NCI-H446 (cell line): ENCODE measurements at regions not wholly inside any gene's neighbourhood (a gene's known extent, or its start where the extent isn't known, plus 50 kb on each side); places are given as distances from the start of the nearest gene placed in this dataset.
A peak's percentile ranks its signal among the peaks of the same experiment; 100 is the strongest.
"Not testable (repeated sequence)": the region's sequence is repeated elsewhere in the genome, so short reads cannot be mapped to it uniquely, and the experiment has no call there.

Experiments
- DNase-seq, 2 experiments: peaks; one replicate each; lab custom pipeline; 2025; lab: John Stamatoyannopoulos, UW

DNA sequence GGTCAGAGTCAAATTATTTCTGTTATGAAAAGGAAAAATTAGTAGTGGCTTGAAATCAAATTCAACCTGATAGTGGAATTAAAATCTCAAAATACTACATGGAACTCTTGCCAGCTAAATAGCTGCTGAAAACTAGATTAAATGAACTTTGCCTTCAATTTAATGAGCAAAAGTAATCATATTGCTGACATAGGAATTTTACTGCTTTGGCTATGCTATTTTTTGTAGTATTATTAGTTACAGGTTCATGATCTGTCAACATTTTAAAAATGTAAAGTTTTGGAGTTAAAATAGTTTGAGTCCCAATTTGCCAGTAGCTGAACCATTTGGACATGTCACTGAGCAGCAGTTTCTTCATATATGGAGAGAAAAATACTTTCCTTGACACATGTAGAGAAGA, 81.4 kb downstream of the RERGL start:
- DNase-seq: no peak

GRCh38 chr12:17999174-17999801, 90.7 kb downstream of the RERGL start:
- no peak for DNase-seq

- peak; percentile 3 to 60 for DNase-seq
Observed at GRCh38 chr12:17992002-17992656, 97.9 kb downstream of the RERGL start.

DNA sequence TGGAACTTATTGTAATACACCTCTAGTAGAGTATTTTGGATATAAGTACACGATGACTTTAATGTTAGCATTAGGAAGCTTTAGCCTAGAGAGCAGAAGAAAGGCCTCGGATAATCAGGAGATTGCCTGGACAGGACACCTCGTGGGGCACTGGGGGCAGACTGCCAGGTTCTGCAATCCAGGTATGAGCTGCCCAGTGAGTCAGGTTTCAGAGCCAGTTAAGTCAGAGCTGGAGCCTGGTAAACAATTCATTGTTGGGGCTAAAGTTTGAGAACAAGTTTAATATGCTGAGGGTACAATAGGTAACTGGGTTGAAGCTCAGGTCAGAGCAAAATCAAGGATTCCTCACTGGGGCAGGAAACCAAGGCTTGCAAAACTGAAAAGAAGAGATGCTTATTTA, 107.4 kb downstream of the RERGL start:
- DNase-seq: no peak

DNA sequence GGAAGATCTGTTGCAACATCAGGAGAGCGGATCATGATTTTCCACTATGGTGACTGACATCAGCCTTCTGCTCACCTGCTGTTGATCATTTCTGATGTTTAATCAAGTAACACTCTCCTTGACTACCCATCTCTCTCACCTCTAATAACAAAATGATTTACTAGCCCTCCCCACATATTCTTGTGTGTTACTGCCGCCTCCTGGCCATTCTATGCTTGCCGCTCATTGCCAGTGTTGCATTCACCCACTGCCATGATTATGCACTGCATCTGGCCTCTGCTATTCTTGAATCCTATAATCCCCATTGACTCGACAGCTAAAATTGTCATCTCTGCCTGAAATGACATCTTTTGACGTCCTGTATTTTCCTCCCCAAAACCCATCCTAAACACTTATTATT, 113.8 kb downstream of the RERGL start:
- no peak for DNase-seq

- no peak for DNase-seq
Observed at GRCh38 chr12:17975763-17976162, 114.2 kb downstream of the RERGL start.

- DNase-seq: no peak
Observed at GRCh38 chr12:17975239-17975638, 114.8 kb downstream of the RERGL start.

- no peak for DNase-seq
Observed at GRCh38 chr12:17971850-17972249, 118.1 kb downstream of the RERGL start.

DNA sequence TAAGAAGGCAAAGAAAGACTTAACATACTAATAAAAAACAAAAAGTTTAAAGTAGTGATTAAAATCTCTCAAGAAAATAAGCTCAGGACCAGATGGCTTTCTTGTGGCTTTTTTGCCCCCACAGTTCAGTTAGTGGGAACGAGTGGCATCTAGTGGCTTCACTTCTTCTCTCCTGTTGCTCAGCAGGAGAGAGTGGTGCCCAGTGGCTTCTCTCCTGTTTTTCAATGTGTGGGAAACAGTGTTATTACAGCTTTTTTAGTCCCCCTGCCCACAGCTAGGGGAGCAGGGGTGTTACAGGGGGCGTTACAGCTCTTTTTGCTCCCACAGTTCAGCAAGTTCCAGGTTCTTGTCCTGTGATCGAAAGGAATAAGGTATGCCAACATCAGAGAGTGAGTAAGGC, 135.2 kb downstream of the RERGL start:
- no peak for DNase-seq

GRCh38 chr12:17950898-17951297, 139.1 kb downstream of the RERGL start:
- no peak for DNase-seq

DNA sequence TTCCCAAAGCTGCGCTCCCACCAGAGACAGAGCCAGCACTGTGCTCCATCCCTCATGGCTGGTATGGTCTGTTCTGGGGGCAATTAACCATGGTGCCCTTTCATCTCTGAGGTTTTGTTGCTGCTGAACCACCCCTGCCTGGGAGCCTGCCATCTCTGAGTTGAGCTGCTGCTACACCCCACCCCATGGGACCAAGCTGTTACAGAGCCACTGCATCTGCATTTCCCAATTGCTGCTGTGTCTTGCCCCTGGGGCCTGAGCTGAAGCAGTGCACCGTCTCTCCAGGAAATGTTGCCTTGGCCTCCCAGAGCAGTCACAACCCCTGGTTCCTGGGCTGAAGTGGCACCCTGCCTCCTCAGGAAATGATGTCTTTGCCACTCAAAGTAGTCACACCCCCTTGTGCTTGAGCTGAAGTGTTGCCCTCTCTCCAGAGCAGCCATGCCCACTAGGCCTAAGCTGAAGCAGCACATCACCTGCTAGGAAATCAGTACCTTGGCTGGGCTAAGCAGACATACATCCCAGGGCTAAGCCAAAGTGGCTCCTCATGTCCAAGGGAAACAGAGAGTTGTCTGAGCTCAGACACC, 140.3 kb downstream of the RERGL start:
- no peak for DNase-seq

GRCh38 chr12:17928708-17929366, 161.2 kb downstream of the RERGL start:
- peak in 1 of 2 experiments; percentile 62 for DNase-seq

DNA sequence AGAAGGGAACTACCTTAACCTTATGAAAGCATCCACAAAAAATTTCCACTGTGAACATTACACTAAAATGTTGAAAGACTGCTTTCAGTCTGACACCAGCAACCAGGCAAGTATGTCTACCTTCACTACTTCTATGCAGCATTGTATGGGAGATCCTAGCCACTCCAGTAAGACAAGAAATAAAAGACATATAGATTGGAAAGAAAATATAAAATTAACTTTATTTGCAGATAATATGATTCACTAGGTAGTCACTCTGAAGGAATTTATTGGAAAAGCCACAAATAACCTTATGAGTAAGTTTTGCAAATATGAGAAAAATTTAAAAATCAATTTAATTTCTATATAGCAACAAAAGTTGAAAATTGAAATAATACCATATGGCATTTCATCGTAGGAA, 172.0 kb downstream of the RERGL start:
- DNase-seq: no peak

DNA sequence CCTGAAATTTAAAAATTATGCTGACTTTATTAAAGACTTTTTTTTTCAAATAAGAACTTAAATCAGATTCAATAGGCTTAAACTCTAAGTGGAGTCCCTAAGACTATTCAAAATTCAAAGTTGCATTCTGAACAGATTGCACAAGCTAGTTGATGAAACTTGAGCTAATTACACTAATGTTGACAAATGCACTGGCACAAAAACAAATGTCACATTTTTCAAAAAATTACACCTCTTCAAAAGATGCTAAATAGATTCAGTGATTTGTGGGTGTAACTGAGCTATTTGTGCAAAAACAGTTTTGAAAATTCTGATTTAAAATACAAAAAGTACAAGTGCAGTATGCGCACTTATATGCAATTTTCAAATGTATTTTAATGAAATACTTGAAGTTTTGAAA, 205.4 kb downstream of the RERGL start:
- no peak for DNase-seq

GRCh38 chr12:17878714-17879113, 211.3 kb downstream of the RERGL start:
- no peak for DNase-seq

DNA sequence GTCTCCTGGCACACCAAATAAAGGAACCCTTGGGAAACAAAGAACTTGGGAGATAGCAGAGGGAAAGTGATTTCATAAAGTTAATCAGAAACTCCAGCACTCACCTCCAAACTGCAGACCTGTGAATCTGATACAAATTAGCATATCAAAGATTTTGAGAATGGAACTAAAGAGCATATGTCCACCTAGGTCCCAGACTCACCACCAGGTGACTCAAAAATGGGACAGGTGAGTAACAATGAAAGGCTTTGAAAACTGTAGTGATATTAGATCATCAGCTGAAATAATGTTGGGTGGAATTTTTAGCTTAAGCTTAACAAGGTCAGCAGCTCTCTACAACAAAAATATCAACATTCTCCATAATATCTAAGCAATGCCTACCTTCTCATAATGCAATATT, 214.8 kb downstream of the RERGL start:
- DNase-seq: no peak

- no peak for DNase-seq
Observed at GRCh38 chr12:17866802-17867201, 223.2 kb downstream of the RERGL start.

GRCh38 chr12:17855548-17855947, 234.4 kb downstream of the RERGL start:
- not testable (repeated sequence) for DNase-seq

DNA sequence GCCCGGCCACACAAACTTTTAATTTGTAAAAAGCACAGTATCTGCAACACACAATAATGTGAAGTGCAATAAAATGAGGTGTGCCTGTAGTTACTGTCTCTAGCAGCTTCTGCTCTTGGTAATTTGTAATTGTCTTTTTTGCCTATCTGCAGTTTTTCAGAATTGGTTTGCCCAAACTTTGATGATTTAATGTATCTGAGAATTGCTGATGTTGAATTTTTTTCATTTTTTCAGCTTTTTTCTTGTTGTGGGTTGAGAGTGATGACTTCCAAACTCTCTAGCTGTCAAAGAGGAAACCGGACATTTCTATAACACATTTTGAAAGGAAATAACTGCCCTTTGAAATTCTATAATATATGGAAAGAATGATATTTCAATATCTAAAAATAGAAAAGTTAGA, 236.9 kb downstream of the RERGL start:
- no peak for DNase-seq

DNA sequence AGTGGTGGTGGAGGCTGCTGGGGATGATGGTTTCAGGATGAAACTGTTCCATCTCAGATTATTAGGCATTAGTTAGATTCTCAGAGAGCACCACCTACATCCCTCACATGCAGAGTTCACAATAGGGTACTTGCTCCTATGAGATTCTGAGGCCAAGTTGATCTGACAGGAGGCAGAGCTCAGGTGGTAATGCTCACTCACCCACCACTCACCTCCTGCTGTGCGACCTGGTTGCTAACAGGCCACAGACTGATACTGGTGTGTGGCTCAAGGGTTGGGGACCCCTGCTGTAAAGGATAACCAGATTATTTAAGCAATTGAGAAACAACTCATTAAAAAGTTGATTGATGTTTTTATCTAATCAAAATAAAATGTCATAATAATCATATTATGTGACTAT, 248.5 kb downstream of the RERGL start:
- DNase-seq: no peak

DNA sequence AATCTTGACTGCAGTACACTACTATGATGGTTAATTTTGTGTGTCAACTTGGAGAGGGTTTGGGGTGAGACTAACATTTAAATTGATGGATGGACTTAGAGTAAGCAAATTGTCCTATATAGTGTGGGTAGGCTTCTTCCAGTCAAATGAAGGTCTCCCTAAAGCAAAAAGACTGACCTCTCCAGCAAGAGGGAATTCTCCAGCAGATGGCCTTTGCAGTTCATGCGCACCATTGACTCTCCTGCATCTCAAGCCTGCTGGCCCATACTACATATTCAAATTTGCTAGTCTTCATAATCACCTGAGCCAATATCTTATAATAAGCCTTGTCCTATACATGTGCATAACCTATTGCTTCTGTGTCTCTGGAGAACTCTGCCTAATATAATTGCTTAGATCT, 260.2 kb downstream of the RERGL start:
- DNase-seq: no peak

DNA sequence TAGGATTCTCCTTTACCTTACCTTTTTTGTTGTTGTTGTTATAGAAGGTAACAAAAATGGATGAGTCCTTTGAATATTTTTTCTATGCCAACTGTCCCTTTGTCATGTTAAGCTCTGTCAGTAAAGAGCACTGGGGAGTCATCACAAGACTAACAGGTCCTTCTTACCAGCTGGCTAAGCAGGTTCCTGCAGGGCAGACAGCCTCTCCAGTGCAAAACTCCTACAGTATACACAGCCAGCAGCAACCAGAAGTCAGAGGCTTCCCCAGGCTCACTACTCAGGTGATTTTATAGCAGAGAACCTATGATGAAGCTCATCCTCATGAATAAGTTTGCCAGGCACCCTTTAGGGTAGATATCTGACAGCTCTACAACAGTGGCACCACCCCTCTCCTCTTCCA, 271.1 kb downstream of the RERGL start:
- DNase-seq: no peak

- DNase-seq: peak in 1 of 2 experiments; percentile 65
Observed at GRCh38 chr12:17810399-17810798, 279.6 kb downstream of the RERGL start.
